GM18909 (cell line): ENCODE measurements at regions not wholly inside any gene's neighbourhood (a gene's known extent, or its start where the extent isn't known, plus 50 kb on each side); places are given as distances from the start of the nearest gene placed in this dataset.
"Not testable (repeated sequence)": the region's sequence is repeated elsewhere in the genome, so short reads cannot be mapped to it uniquely, and the experiment has no call there.

ENCODE experiments used
- ATAC-seq: cut with Tn5 transposase; IDR thresholded peaks from one replicate; pipeline ENCODE4 v1.9.1; 2021; ENCODE audit warnings: mild to moderate bottlenecking; ENCODE audit not compliant: unreplicated experiment, poor library complexity

- ATAC-seq, result not testable (repeated sequence)
Observed at GRCh38 chr2:87196720-87197388, 175.2 kb upstream of the PLGLB1 start.

GRCh38 chr2:87198422-87198821 lies 176.8 kb upstream of the PLGLB1 start:
- ATAC-seq, result not testable (repeated sequence)

GRCh38 chr2:87199228-87199627 lies 177.6 kb upstream of the PLGLB1 start:
- ATAC-seq, result not testable (repeated sequence)

GRCh38 chr2:87204569-87205147 lies 183.0 kb upstream of the PLGLB1 start:
- not testable (repeated sequence) for ATAC-seq

GRCh38 chr2:87212938-87213337 lies 191.3 kb upstream of the PLGLB1 start:
- not testable (repeated sequence) for ATAC-seq

- not testable (repeated sequence) for ATAC-seq
Observed at GRCh38 chr2:87217005-87217404, 195.4 kb upstream of the PLGLB1 start.

- ATAC-seq, result peak; percentile 56
Observed at GRCh38 chr2:87217741-87218410, 196.2 kb upstream of the PLGLB1 start.

- not testable (repeated sequence) for ATAC-seq
Observed at GRCh38 chr2:87220651-87221050, 199.0 kb upstream of the PLGLB1 start.

GRCh38 chr2:87222131-87222530 lies 200.5 kb upstream of the PLGLB1 start:
- ATAC-seq, result not testable (repeated sequence)

GRCh38 chr2:87223873-87224272 lies 202.2 kb upstream of the PLGLB1 start:
- not testable (repeated sequence) for ATAC-seq

GRCh38 chr2:87229091-87229689 lies 207.5 kb upstream of the PLGLB1 start:
- peak; percentile 76 for ATAC-seq

GRCh38 chr2:87229964-87230363 lies 208.3 kb upstream of the PLGLB1 start:
- not testable (repeated sequence) for ATAC-seq

GRCh38 chr2:87235333-87235981 lies 213.8 kb upstream of the PLGLB1 start:
- not testable (repeated sequence) for ATAC-seq

- ATAC-seq, result not testable (repeated sequence)
Observed at GRCh38 chr2:87237570-87238336, 216.1 kb upstream of the PLGLB1 start.

GRCh38 chr2:87239558-87240215 lies 218.0 kb upstream of the PLGLB1 start:
- ATAC-seq, result not testable (repeated sequence)

- ATAC-seq, result not testable (repeated sequence)
Observed at GRCh38 chr2:87246066-87246717, 224.5 kb upstream of the PLGLB1 start.

- not testable (repeated sequence) for ATAC-seq
Observed at GRCh38 chr2:87252046-87252445, 230.4 kb upstream of the PLGLB1 start.

- not testable (repeated sequence) for ATAC-seq
Observed at GRCh38 chr2:87254562-87254961, 232.9 kb upstream of the PLGLB1 start.

- ATAC-seq, result not testable (repeated sequence)
Observed at GRCh38 chr2:87255410-87255809, 233.8 kb upstream of the PLGLB1 start.
